HUES6 (cell line): ENCODE measurements at regions not wholly inside any gene's neighbourhood (a gene's known extent, or its start where the extent isn't known, plus 50 kb on each side); places are given as distances from the start of the nearest gene placed in this dataset.

ENCODE experiments used
- H3K27ac ChIP-seq: 2 replicates; pipeline ENCODE4 v1.7.0; 2013; ENCODE audit warnings: low read depth, mild to moderate bottlenecking, low read length, inconsistent platforms
- H3K27me3 ChIP-seq: 2 replicates; pipeline ENCODE4 v1.6.1; 2013; ENCODE audit warnings: low read length; ENCODE audit not compliant: control insufficient read depth, insufficient read depth
- H3K36me3 ChIP-seq: 2 replicates; pipeline ENCODE4 v1.6.1; 2013; ENCODE audit warnings: low read length; ENCODE audit not compliant: control insufficient read depth, insufficient read depth
- H3K4me1 ChIP-seq: 2 replicates; pipeline ENCODE4 v1.6.1; 2013; ENCODE audit warnings: low read length; ENCODE audit not compliant: control insufficient read depth, insufficient read depth
- H3K4me3 ChIP-seq: 2 replicates; pipeline ENCODE4 v1.5.1; 2013; ENCODE audit warnings: low read depth, low read length
- H3K9ac ChIP-seq: one replicate; pipeline ENCODE4 v1.6.1; 2013; ENCODE audit warnings: mild to moderate bottlenecking, low read length
- H3K9me3 ChIP-seq: 2 replicates; pipeline ENCODE4 v1.6.1; 2013; ENCODE audit warnings: low read depth, low read length; ENCODE audit not compliant: control insufficient read depth, insufficient read depth

GRCh38 chr12:124233041-124233796 is 61.7 kb upstream of the RFLNA start:
- H3K4me3 ChIP-seq: no peak overlapping the region
- no peaks in the 10 kb centered on the region for H3K36me3 ChIP-seq
- peaks cover 2% of the 10 kb centered on the region; the same call in 1 of the 2 replicates for H3K9me3 ChIP-seq
- no peak overlapping the region for H3K9ac ChIP-seq
- peaks cover 5% of the 10 kb centered on the region; the same call in 1 of the 2 replicates for H3K4me1 ChIP-seq
- no peaks in the 10 kb centered on the region for H3K27me3 ChIP-seq
- H3K27ac ChIP-seq: no peak overlapping the region

DNA sequence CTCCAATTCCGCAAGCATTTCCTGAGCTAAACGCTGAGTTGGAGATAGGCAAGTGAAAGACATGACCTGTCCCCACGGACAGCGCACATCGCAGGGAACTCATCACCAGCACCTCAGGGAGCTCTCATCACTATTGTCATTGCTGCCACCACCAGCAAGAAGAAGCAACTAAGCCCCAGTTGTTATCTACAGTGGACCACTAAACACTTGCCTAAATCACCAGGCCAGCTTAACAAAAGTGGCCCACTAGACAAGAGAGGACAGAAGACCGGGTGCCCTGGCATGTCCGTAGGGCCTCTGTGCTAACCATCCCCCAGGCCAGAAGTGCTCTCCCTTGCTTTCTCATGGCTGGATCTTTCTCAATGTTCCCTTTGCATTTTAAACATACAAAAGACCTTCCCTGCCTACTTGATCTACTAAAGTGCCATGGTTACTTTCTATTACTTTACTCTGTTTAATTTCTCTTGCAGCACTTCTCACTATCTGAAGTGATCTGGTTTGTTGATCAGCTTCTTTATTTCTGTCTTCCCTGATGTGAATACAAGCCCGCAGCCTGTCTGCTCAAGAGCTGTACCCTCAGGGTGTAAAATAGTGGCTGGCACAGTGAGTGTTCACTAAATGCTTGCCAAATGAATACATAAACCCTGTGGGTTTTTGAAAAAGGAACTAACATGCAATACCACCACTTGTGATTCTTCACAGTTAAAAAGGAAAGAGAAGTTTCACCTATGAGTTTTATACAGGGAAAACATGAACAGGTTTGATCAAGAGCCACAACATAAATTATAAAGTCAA is 60.9 kb upstream of the RFLNA start:
- Histone ChIP-seq H3K36me3 (no peaks in the 10 kb centered on the region), H3K27me3 (no peaks in the 10 kb centered on the region), H3K27ac (no peak overlapping the region), H3K4me1 (peaks cover 5% of the 10 kb centered on the region; the same call in 1 of the 2 replicates), H3K4me3 (no peak overlapping the region), H3K9ac (no peak overlapping the region), H3K9me3 (peaks cover 2% of the 10 kb centered on the region; the same call in 1 of the 2 replicates)

GRCh38 chr12:124236625-124237031 is 58.3 kb upstream of the RFLNA start:
- Histone ChIP-seq H3K9ac (no peak overlapping the region), H3K27ac (no peak overlapping the region), H3K36me3 (no peaks in the 10 kb centered on the region), H3K4me3 (no peak overlapping the region), H3K4me1 (peaks cover 8% of the 10 kb centered on the region), H3K9me3 (peaks cover 7% of the 10 kb centered on the region), H3K27me3 (no peaks in the 10 kb centered on the region)

DNA sequence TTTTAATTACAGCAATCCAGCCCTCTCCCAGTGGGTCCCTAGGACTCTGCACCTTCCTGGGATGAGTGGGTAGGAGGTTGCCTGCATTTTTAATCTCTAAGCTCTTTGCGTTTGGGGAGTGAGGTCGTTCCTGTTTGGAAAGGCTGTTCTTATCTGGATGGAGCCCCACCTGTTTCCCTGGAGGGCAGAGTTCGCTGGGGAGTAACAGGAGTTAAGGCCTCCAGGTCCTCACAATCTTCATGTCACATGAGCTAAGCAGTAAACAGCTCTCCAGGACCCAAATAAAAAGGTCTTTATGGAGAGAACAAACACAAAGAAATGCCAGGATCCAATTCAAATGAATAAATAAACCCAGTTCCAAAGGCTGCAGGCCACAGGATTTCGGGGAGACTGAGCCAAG is 56.0 kb upstream of the RFLNA start:
- Histone ChIP-seq H3K9ac (no peak overlapping the region), H3K27me3 (no peaks in the 10 kb centered on the region), H3K9me3 (peaks cover 8% of the 10 kb centered on the region), H3K4me3 (no peak overlapping the region), H3K27ac (no peak overlapping the region), H3K4me1 (peaks cover 4% of the 10 kb centered on the region; the same call in 1 of the 2 replicates), H3K36me3 (no peaks in the 10 kb centered on the region)

GRCh38 chr12:124240493-124240892 is 54.4 kb upstream of the RFLNA start:
- peaks cover 4% of the 10 kb centered on the region; the same call in 1 of the 2 replicates for H3K4me1 ChIP-seq

GRCh38 chr12:124241776-124242528 is 52.9 kb upstream of the RFLNA start:
- H3K27me3 ChIP-seq: no peaks in the 10 kb centered on the region
- H3K4me1 ChIP-seq: peaks cover 4% of the 10 kb centered on the region; the same call in 1 of the 2 replicates
- no peak overlapping the region for H3K9ac ChIP-seq
- no peaks in the 10 kb centered on the region for H3K36me3 ChIP-seq
- no peak overlapping the region for H3K27ac ChIP-seq
- peaks cover 10% of the 10 kb centered on the region for H3K9me3 ChIP-seq
- no peak overlapping the region for H3K4me3 ChIP-seq

More at GRCh38 chr12:124240493-124240892, 54.4 kb upstream of the RFLNA start:
- Histone ChIP-seq H3K4me3 (no peak overlapping the region), H3K36me3 (no peaks in the 10 kb centered on the region), H3K27me3 (no peaks in the 10 kb centered on the region), H3K9me3 (peaks cover 10% of the 10 kb centered on the region), H3K27ac (no peak overlapping the region), H3K9ac (no peak overlapping the region)

DNA sequence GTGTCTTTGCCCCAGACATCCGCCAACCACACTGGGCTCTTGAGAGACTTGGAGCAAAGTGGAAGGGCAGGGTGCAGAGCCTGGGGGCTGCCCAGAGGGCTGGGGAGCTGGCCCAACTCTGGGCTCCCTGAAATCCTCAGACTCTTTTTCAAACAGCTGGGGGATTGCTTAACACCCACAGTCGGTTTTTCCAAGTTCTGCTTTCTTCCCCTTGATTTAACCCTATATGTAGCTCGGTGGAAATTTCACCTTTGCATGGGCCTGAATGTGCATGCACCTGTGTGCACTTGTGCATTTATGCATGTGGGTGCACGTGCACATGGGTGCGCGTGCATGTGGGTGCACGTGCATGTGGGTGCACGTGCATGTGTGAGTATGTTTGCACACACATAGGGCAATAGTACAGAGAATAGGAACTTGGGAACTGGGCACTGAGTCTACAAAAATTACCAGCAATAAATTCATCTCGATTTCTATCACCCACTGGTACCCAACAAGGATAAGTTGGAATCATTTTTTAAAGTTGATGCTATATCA is 52.3 kb upstream of the RFLNA start:
- H3K36me3 ChIP-seq: no peaks in the 10 kb centered on the region
- H3K27me3 ChIP-seq: no peaks in the 10 kb centered on the region
- no peak overlapping the region for H3K4me3 ChIP-seq
- H3K27ac ChIP-seq: no peak overlapping the region
- H3K9me3 ChIP-seq: peaks cover 10% of the 10 kb centered on the region
- H3K9ac ChIP-seq: no peak overlapping the region
- peaks cover 4% of the 10 kb centered on the region; the same call in 1 of the 2 replicates for H3K4me1 ChIP-seq

- no peak overlapping the region for H3K4me3 ChIP-seq
- no peaks in the 10 kb centered on the region for H3K27me3 ChIP-seq
- no peaks in the 10 kb centered on the region for H3K36me3 ChIP-seq
- H3K9ac ChIP-seq: no peak overlapping the region
- H3K9me3 ChIP-seq: peaks cover 10% of the 10 kb centered on the region
- H3K27ac ChIP-seq: no peak overlapping the region
- peaks cover 4% of the 10 kb centered on the region; the same call in 1 of the 2 replicates for H3K4me1 ChIP-seq
Observed at GRCh38 chr12:124243936-124244335, 51.0 kb upstream of the RFLNA start.
